ENCODE measurements at regions not wholly inside any gene's neighbourhood (a gene's known extent, or its start where the extent isn't known, plus 50 kb on each side); places are given as distances from the start of the nearest gene placed in this dataset.

- DNase-seq = no peak
Observed at GRCh38 chr5:2137444-2138050, 254.8 kb upstream of the IRX4 start.

GRCh38 chr5:2136728-2137333 is 254.1 kb upstream of the IRX4 start:
- DNase-seq = no peak

GRCh38 chr5:2135833-2136232 is 253.1 kb upstream of the IRX4 start:
- no peak for DNase-seq

GRCh38 chr5:2135354-2135753 is 252.6 kb upstream of the IRX4 start:
- no peak for DNase-seq

- DNase-seq = no peak
Observed at GRCh38 chr5:2134543-2135292, 252.0 kb upstream of the IRX4 start.

GRCh38 chr5:2133936-2134335 is 251.2 kb upstream of the IRX4 start:
- no peak for DNase-seq

- no peak for DNase-seq
Observed at GRCh38 chr5:2133080-2133479, 250.4 kb upstream of the IRX4 start.

GRCh38 chr5:2132497-2132847 is 249.7 kb upstream of the IRX4 start:
- DNase-seq = no peak

GRCh38 chr5:2131826-2132496 is 249.2 kb upstream of the IRX4 start:
- DNase-seq = no peak

- no peak for DNase-seq
Observed at GRCh38 chr5:2131196-2131595, 248.5 kb upstream of the IRX4 start.

GRCh38 chr5:2130361-2130760 is 247.6 kb upstream of the IRX4 start:
- DNase-seq = no peak

- no peak for DNase-seq
Observed at GRCh38 chr5:2129568-2130272, 247.0 kb upstream of the IRX4 start.

GRCh38 chr5:2128686-2129355 is 246.1 kb upstream of the IRX4 start:
- DNase-seq = no peak

GRCh38 chr5:2126512-2126911 is 243.8 kb upstream of the IRX4 start:
- DNase-seq = no peak

- DNase-seq = no peak
Observed at GRCh38 chr5:2125901-2126265, 243.2 kb upstream of the IRX4 start.

- no peak for DNase-seq
Observed at GRCh38 chr5:2125171-2125900, 242.6 kb upstream of the IRX4 start.

- DNase-seq = no peak
Observed at GRCh38 chr5:2124434-2125170, 241.9 kb upstream of the IRX4 start.

- no peak for DNase-seq
Observed at GRCh38 chr5:2123874-2124273, 241.1 kb upstream of the IRX4 start.

- DNase-seq = no peak
Observed at GRCh38 chr5:2120361-2120760, 237.6 kb upstream of the IRX4 start.

GRCh38 chr5:2119573-2119972 is 236.8 kb upstream of the IRX4 start:
- DNase-seq = no peak

Data from NCI-H510A (cell line).